Stomach (tissue), 4 donors: ENCODE measurements at regions not wholly inside any gene's neighbourhood (a gene's known extent, or its start where the extent isn't known, plus 50 kb on each side); places are given as distances from the start of the nearest gene placed in this dataset.

Experiments
- EP300 ChIP-seq: sonication (generic); formaldehyde crosslinking; IDR thresholded peaks from one replicate; pipeline ENCODE4 v1.6.1; 2017; ENCODE audit warnings: antibody characterized with exemption
- POLR2A ChIP-seq, 4 donors: fragments of 450-650 bp; IDR thresholded peaks; one replicate each; pipeline ENCODE4 v1.6.1; 2016; ENCODE audit warnings: antibody characterized with exemption in 4 of 4, control low read depth in 2 of 4, mild to moderate bottlenecking in 1 of 4, moderate library complexity in 1 of 4
- POLR2AphosphoS5 ChIP-seq, 3 donors: sonication (generic); formaldehyde crosslinking; IDR thresholded peaks; one replicate each; pipeline ENCODE4 v1.6.1; 2016; ENCODE audit warnings: antibody characterized with exemption in 3 of 3
- TF ChIP-seq, protein P1 (sequence below), 7 experiments: fragments of 450-650 bp in 4 of 7; fragments of 200-600 bp in 3 of 7; sonication (generic) in 3 of 7; IDR thresholded peaks; one replicate each; pipeline ENCODE4 v1.5.1; 2016 to 2019; ENCODE audit warnings: antibody characterized with exemption in 7 of 7, control low read depth in 2 of 7, mild to moderate bottlenecking in 1 of 7

DNA sequence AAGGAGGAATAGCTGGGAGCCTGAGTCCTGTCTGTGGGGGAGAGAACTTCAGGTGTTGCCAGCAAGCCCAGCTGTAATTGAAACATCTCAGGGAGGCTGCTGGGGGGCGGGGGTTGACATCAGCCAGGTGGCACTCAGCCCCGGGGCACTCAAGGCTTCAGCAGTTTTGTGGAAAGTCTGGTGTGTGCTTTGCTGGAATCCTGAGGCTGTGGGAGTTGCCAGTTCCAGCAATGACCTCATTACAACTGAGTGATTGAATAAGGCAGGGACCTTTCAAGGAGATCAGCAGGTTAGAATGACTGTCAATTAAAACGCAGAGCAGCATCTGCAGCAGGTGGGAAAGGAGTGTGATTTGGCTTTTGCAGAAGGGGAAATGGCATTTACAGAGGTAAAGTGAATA, 75.7 kb downstream of the FAM43A start:
- TF ChIP-seq, protein P1, sequence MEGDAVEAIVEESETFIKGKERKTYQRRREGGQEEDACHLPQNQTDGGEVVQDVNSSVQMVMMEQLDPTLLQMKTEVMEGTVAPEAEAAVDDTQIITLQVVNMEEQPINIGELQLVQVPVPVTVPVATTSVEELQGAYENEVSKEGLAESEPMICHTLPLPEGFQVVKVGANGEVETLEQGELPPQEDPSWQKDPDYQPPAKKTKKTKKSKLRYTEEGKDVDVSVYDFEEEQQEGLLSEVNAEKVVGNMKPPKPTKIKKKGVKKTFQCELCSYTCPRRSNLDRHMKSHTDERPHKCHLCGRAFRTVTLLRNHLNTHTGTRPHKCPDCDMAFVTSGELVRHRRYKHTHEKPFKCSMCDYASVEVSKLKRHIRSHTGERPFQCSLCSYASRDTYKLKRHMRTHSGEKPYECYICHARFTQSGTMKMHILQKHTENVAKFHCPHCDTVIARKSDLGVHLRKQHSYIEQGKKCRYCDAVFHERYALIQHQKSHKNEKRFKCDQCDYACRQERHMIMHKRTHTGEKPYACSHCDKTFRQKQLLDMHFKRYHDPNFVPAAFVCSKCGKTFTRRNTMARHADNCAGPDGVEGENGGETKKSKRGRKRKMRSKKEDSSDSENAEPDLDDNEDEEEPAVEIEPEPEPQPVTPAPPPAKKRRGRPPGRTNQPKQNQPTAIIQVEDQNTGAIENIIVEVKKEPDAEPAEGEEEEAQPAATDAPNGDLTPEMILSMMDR (IDR thresholded peaks at IDR 0.05), result no peak
- no peak for TF ChIP-seq POLR2A (IDR thresholded peaks at IDR 0.05)
- TF ChIP-seq POLR2AphosphoS5 (IDR thresholded peaks at IDR 0.05), result no peak
- TF ChIP-seq EP300, result no peak
